PFSK-1 (cell line): ENCODE measurements at regions not wholly inside any gene's neighbourhood (a gene's known extent, or its start where the extent isn't known, plus 50 kb on each side); places are given as distances from the start of the nearest gene placed in this dataset.

Experiments
- FOXP2 ChIP-seq: optimal IDR thresholded peaks from 2 replicates; pipeline ENCODE3; 2011; ENCODE audit warnings: borderline replicate concordance, control low read depth, inconsistent platforms; ENCODE audit not compliant: insufficient read depth; ENCODE audit errors: extremely low read length, extremely low read depth
- POLR2AphosphoS5 ChIP-seq: IDR thresholded peaks from 2 replicates; pipeline ENCODE4 v1.6.1; 2012; ENCODE audit warnings: low read depth, mild to moderate bottlenecking, control low read depth, low read length, moderate library complexity
- REST ChIP-seq, 2 experiments: IDR thresholded peaks; 2 replicates each; pipeline versions ENCODE4 v1.6.1 to v1.8.0; 2011 to 2012; ENCODE audit warnings: low read depth in 2 of 2, low read length in 2 of 2, control low read depth in 1 of 2, inconsistent platforms in 1 of 2, mild to moderate bottlenecking in 1 of 2, moderate library complexity in 1 of 2; ENCODE audit not compliant: insufficient read depth in 1 of 2
- SIN3A ChIP-seq: IDR thresholded peaks from 2 replicates; pipeline ENCODE4 v1.6.1; 2012; ENCODE audit warnings: mild to moderate bottlenecking, low read length, moderate library complexity, borderline replicate concordance; ENCODE audit not compliant: insufficient read depth
- TAF1 ChIP-seq: IDR thresholded peaks from 2 replicates; pipeline ENCODE4 v1.6.1; 2012; ENCODE audit warnings: low read length, control low read depth, borderline replicate concordance; ENCODE audit not compliant: insufficient read depth

GRCh38 chr16:80063031-80063712, 462.6 kb upstream of the MAF start:
- TF ChIP-seq POLR2AphosphoS5 (no peak), TAF1 (no peak), SIN3A (no peak), REST (IDR thresholded peaks at IDR 0.05; ENCODE audit: insufficient read depth in 1 of 2, low read depth in 2 of 2, low read length in 2 of 2) (no peak), FOXP2 (no peak)
